Mesodermal cell (in vitro differentiated cells): ENCODE measurements at regions not wholly inside any gene's neighbourhood (a gene's known extent, or its start where the extent isn't known, plus 50 kb on each side); places are given as distances from the start of the nearest gene placed in this dataset.

ENCODE experiments used
- H3K27ac ChIP-seq: 2 replicates; pipeline ENCODE4 v1.7.0; 2013; ENCODE audit warnings: mild to moderate bottlenecking, low read depth, low read length, moderate library complexity; ENCODE audit not compliant: severe bottlenecking
- H3K36me3 ChIP-seq: 2 replicates; pipeline ENCODE4 v1.7.1; 2013; ENCODE audit warnings: mild to moderate bottlenecking, low read length, moderate library complexity; ENCODE audit not compliant: control insufficient read depth, insufficient read depth
- H3K4me1 ChIP-seq: one replicate; pipeline ENCODE4 v1.7.1; 2013; ENCODE audit warnings: mild to moderate bottlenecking, low read length; ENCODE audit not compliant: insufficient read depth, control insufficient read depth, poor library complexity, severe bottlenecking
- H3K4me3 ChIP-seq: 2 replicates; pipeline ENCODE4 v1.7.0; 2013; ENCODE audit warnings: low read length, control low read depth, mild to moderate bottlenecking; ENCODE audit not compliant: insufficient read depth, poor library complexity, severe bottlenecking; ENCODE audit errors: extremely low read depth
- H3K9me3 ChIP-seq: 2 replicates; pipeline ENCODE4 v1.7.1; 2013; ENCODE audit warnings: mild to moderate bottlenecking, low read length, moderate library complexity; ENCODE audit not compliant: control insufficient read depth
- WGBS, 2 experiments: methylation state at CpG; one replicate each; pipeline ENCODE4 v1.1.5; 2013; ENCODE audit warnings: missing lambda C conversion rate in 2 of 2; ENCODE audit not compliant: insufficient coverage in 2 of 2; 5-methylcytosine and 5-hydroxymethylcytosine counted together

- WGBS, 2 experiments = 86% methylated on average over 4 of the region's 4 CpGs; no CpG with 5 or more reads in 1 of the 2 experiments
- Histone ChIP-seq H3K27ac (no peak overlapping the region), H3K4me1 (no peaks in the 10 kb centered on the region)
Observed at GRCh38 chr9:15033316-15033715, 123.1 kb upstream of the FREM1 start.

GRCh38 chr9:15032860-15033259, 122.6 kb upstream of the FREM1 start:
- Histone ChIP-seq H3K9me3 (no peaks in the 10 kb centered on the region), H3K36me3 (no peaks in the 10 kb centered on the region), H3K27ac (no peak overlapping the region), H3K4me1 (no peaks in the 10 kb centered on the region), H3K4me3 (no peak overlapping the region)
- WGBS, 2 experiments = 91 to 100% methylated on average over 1 of the region's 1 CpG

More at GRCh38 chr9:15033316-15033715, 123.1 kb upstream of the FREM1 start:
- Histone ChIP-seq H3K9me3 (no peaks in the 10 kb centered on the region), H3K4me3 (no peak overlapping the region), H3K36me3 (no peaks in the 10 kb centered on the region)

GRCh38 chr9:15021146-15021545, 110.9 kb upstream of the FREM1 start:
- WGBS, 2 experiments = 80 to 100% methylated on average over 1 of the region's 1 CpG
- H3K4me1 ChIP-seq = no peaks in the 10 kb centered on the region

GRCh38 chr9:15018096-15018637, 107.9 kb upstream of the FREM1 start:
- Histone ChIP-seq H3K36me3 (no peaks in the 10 kb centered on the region), H3K9me3 (no peaks in the 10 kb centered on the region), H3K4me3 (no peak overlapping the region), H3K4me1 (no peaks in the 10 kb centered on the region), H3K27ac (no peak overlapping the region)
- WGBS, 2 experiments = 91 to 93% methylated on average over 5 to 6 of the region's 6 CpGs

More at GRCh38 chr9:15021146-15021545, 110.9 kb upstream of the FREM1 start:
- no peaks in the 10 kb centered on the region for H3K9me3 ChIP-seq
- H3K27ac ChIP-seq = no peak overlapping the region
- no peaks in the 10 kb centered on the region for H3K36me3 ChIP-seq
- H3K4me3 ChIP-seq = no peak overlapping the region

GRCh38 chr9:15010581-15010980, 100.4 kb upstream of the FREM1 start:
- Histone ChIP-seq H3K36me3 (no peaks in the 10 kb centered on the region), H3K4me1 (no peaks in the 10 kb centered on the region), H3K9me3 (no peaks in the 10 kb centered on the region), H3K4me3 (no peak overlapping the region), H3K27ac (no peak overlapping the region)

- Histone ChIP-seq H3K36me3 (no peaks in the 10 kb centered on the region), H3K4me1 (no peaks in the 10 kb centered on the region), H3K27ac (no peak overlapping the region), H3K9me3 (no peaks in the 10 kb centered on the region), H3K4me3 (no peak overlapping the region)
- no CpG with 5 or more reads among the region's 1 CpG for WGBS, 2 experiments
Observed at GRCh38 chr9:15007698-15008097, 97.5 kb upstream of the FREM1 start.

GRCh38 chr9:14994738-14995137, 84.5 kb upstream of the FREM1 start:
- no peaks in the 10 kb centered on the region for H3K9me3 ChIP-seq
- H3K36me3 ChIP-seq = no peaks in the 10 kb centered on the region
- H3K4me3 ChIP-seq = no peak overlapping the region
- H3K27ac ChIP-seq = no peak overlapping the region
- WGBS, 2 experiments = no CpG with 5 or more reads among the region's 1 CpG
- no peaks in the 10 kb centered on the region for H3K4me1 ChIP-seq

GRCh38 chr9:14993901-14994554, 83.8 kb upstream of the FREM1 start:
- peak overlapping the region; percentile 29 for H3K27ac ChIP-seq
- H3K36me3 ChIP-seq = no peaks in the 10 kb centered on the region
- 96 to 100% methylated on average over 4 to 7 of the region's 9 CpGs for WGBS, 2 experiments
- H3K4me3 ChIP-seq = peak overlapping the region; percentile 29
- no peaks in the 10 kb centered on the region for H3K9me3 ChIP-seq
- no peaks in the 10 kb centered on the region for H3K4me1 ChIP-seq

GRCh38 chr9:14993061-14993800, 83.0 kb upstream of the FREM1 start:
- Histone ChIP-seq H3K9me3 (no peaks in the 10 kb centered on the region), H3K36me3 (no peaks in the 10 kb centered on the region), H3K4me1 (no peaks in the 10 kb centered on the region), H3K4me3 (peak overlapping the region; percentile 29), H3K27ac (peak overlapping the region; percentile 29)
- 90% methylated on average over 45 to 47 of the region's 49 CpGs for WGBS, 2 experiments

- H3K9me3 ChIP-seq = no peaks in the 10 kb centered on the region
- H3K4me3 ChIP-seq = no peak overlapping the region
- H3K4me1 ChIP-seq = no peaks in the 10 kb centered on the region
- WGBS, 2 experiments = 82 to 100% methylated on average over 5 of the region's 5 CpGs
- no peak overlapping the region for H3K27ac ChIP-seq
- H3K36me3 ChIP-seq = no peaks in the 10 kb centered on the region
Observed at GRCh38 chr9:14992516-14992915, 82.3 kb upstream of the FREM1 start.

GRCh38 chr9:14992081-14992480, 81.9 kb upstream of the FREM1 start:
- Histone ChIP-seq H3K4me1 (no peaks in the 10 kb centered on the region), H3K4me3 (no peak overlapping the region), H3K27ac (no peak overlapping the region), H3K36me3 (no peaks in the 10 kb centered on the region), H3K9me3 (no peaks in the 10 kb centered on the region)
- 90 to 94% methylated on average over 5 to 6 of the region's 9 CpGs for WGBS, 2 experiments
